Thyroid gland (tissue), 4 donors: ENCODE measurements at regions not wholly inside any gene's neighbourhood (a gene's known extent, or its start where the extent isn't known, plus 50 kb on each side); places are given as distances from the start of the nearest gene placed in this dataset.

Experiments used
- CTCF ChIP-seq, 6 experiments: fragments of 200-600 bp in 3 of 6; fragments of 450-650 bp in 3 of 6; sonication (generic) in 3 of 6; IDR thresholded peaks; one replicate each; pipeline ENCODE4 v1.5.1; 2016 to 2019; ENCODE audit warnings: antibody characterized with exemption in 6 of 6, mild to moderate bottlenecking in 2 of 6, inconsistent platforms in 1 of 6, moderate library complexity in 1 of 6
- POLR2A ChIP-seq, 2 donors: fragments of 450-650 bp; IDR thresholded peaks; one replicate each; pipeline ENCODE4 v1.6.1; 2017; ENCODE audit warnings: antibody characterized with exemption in 2 of 2, mild to moderate bottlenecking in 2 of 2, moderate library complexity in 1 of 2

DNA sequence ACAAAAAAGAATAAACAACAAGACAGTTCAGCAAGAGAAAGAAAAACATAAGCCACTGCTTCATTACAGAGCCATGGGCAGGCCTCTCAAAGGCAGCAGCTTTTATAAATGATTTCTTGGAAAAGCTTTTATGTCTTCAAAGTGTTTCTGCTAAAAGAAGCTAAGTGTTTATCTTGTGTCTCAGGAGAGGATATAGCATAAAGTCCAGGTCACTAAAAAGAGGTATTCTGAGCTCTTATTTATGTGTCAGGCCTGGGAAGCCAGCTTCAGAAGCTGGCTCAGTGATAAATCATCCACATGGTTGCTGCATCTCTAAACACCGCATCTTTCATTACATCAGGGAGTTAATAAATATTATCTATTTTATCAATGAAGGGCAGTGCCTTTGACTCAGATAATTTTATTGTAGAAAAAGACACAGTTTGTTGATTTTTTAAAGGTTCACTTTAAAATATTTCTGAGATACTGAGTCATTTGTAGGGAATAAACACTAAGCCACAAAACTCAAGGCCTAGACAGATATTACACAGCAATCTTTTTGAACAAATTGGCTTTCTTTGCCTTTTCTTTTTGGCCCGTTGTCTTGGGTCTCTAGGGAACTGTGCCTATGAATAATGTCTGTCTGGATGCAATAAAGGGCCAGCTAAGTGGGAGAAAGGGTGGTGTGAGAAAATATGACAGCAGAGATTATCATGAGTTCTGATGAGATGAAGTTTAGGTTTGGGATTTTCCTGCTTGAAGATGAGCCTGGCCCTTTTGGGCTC is 1086.6 kb downstream of the UQCRFS1 start:
- no peak for TF ChIP-seq POLR2A (IDR thresholded peaks at IDR 0.05)
- TF ChIP-seq CTCF (IDR thresholded peaks at IDR 0.05): no peak
